ENCODE measurements at regions not wholly inside any gene's neighbourhood (a gene's known extent, or its start where the extent isn't known, plus 50 kb on each side); places are given as distances from the start of the nearest gene placed in this dataset.

DNA sequence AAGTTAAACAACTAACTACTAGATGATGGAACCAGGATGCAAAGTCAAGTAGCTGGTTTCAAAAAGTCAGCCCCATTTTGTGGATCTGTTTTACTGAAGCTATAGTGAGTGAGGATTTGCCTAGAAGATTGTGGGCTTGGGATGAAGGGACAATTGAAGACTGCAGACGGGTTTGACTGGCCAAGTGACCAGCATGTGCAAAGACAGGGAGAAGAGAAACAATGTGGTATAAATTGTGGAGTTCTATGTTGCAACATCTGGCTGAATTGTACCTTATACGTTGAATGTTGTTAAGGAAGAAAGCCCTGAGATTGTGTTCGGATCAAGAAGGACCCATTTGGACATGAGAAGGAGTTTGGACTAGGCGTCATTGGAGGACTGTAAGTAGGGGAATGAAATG lies 101.8 kb downstream of the MAT2B start (continued):
- no peak for TF ChIP-seq ZBTB33 (CRISPR knock-in tag; IDR thresholded peaks at IDR 0.05)
- no peak for TF ChIP-seq IKZF5 (CRISPR knock-in tag; IDR thresholded peaks at IDR 0.05)
- TF ChIP-seq ZBTB44 (CRISPR knock-in tag; IDR thresholded peaks at IDR 0.05): no peak
- no peak for TF ChIP-seq ZNF530 (CRISPR knock-in tag; IDR thresholded peaks at IDR 0.05; ENCODE audit: low read depth)
- no peak for TF ChIP-seq ZNF781 (CRISPR knock-in tag; IDR thresholded peaks at IDR 0.05; ENCODE audit: borderline replicate concordance, not compliant biosample characterization)
- TF ChIP-seq ARNT2 (CRISPR knock-in tag; IDR thresholded peaks at IDR 0.05; ENCODE audit: low read depth): no peak
- TF ChIP-seq ZNF567 (CRISPR knock-in tag; IDR thresholded peaks at IDR 0.05; ENCODE audit: borderline replicate concordance): no peak

DNA sequence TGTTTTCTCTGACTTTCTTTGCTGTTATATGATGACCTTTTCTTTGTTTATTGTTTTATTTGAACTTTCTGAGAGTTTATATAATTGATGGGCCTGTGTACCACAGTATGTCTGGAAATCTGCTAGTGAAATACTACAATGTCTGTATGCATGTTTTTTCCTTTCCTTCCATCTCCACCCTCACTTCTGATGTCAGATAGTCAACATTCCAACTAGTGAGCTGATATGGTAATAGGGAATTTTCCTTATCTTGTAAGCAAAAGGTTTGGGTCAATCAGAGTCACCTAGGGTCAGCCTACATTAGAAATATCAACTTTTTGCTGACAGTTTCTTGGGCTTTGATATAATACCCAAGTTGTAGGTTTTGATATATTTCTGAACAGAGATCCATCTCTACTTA lies 103.2 kb downstream of the MAT2B start:
- DNase-seq (ENCODE audit: low spot score) (no peak), FAIRE-seq (no peak), ATAC-seq (no peak)
- no peaks in the 10 kb centered on the region for H3K4me1 ChIP-seq (ENCODE audit: insufficient read depth, low read length)
- H3K4me3 ChIP-seq (replicated peaks in 1 of 3; ENCODE audit: insufficient read depth in 1 of 3, low read depth in 2 of 3, low read length in 3 of 3): no peak overlapping the region
- H3K9ac ChIP-seq (ENCODE audit: insufficient read depth, low read depth, low read length): no peak overlapping the region
- no peaks in the 10 kb centered on the region for H3K36me3 ChIP-seq (replicated peaks in 1 of 2; ENCODE audit: control insufficient read depth in 1 of 2, insufficient read depth in 2 of 2, low read length in 2 of 2)
- POLR2A ChIA-PET: no interaction called here
- no peaks in the 10 kb centered on the region for H3K9me3 ChIP-seq (ENCODE audit: low read length)
- H3K4me2 ChIP-seq (ENCODE audit: low read depth, low read length): no peak overlapping the region
- no peaks in the 10 kb centered on the region for H3K79me2 ChIP-seq (ENCODE audit: insufficient read depth, low read length)
- H3K27me3 ChIP-seq (ENCODE audit: control insufficient read depth in 1 of 2, insufficient read depth in 2 of 2, low read length in 2 of 2): no peaks in the 10 kb centered on the region
- BruUV-seq (replicated peaks): no TSS peak
- no peak overlapping the region for H2AFZ ChIP-seq (ENCODE audit: low read length)
- intact Hi-C loops (cut with micrococcal nuclease; ENCODE audit: unreplicated experiment) (no loop called here), in situ Hi-C loops (cut with HindIII; ENCODE audit: extremely low pct_ligation_motif_present, low pct_unique_long_range_greater_than_20kb) (no loop called here)
- CTCF ChIA-PET (ENCODE audit: low intra/inter-chr PET ratio, low total read pairs): no interaction called here
- no peaks in the 10 kb centered on the region for H4K20me1 ChIP-seq (ENCODE audit: insufficient read depth, low read length)
- no peak overlapping the region for H3K27ac ChIP-seq (ENCODE audit: extremely low read length, insufficient read depth, low read length)
- TF ChIP-seq, protein P1, sequence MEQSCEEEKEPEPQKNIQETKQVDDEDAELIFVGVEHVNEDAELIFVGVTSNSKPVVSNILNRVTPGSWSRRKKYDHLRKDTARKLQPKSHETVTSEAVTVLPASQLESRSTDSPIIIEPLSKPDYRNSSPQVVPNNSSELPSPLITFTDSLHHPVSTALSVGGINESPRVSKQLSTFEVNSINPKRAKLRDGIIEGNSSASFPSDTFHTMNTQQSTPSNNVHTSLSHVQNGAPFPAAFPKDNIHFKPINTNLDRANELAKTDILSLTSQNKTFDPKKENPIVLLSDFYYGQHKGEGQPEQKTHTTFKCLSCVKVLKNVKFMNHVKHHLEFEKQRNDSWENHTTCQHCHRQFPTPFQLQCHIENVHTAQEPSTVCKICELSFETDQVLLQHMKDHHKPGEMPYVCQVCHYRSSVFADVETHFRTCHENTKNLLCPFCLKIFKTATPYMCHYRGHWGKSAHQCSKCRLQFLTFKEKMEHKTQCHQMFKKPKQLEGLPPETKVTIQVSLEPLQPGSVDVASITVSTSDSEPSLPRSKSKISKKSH (CRISPR knock-in tag; IDR thresholded peaks at IDR 0.05; ENCODE audit: borderline replicate concordance): no peak
- TF ChIP-seq ZNF646 (CRISPR knock-in tag; IDR thresholded peaks at IDR 0.05) (no peak), ZNF235 (CRISPR knock-in tag; IDR thresholded peaks at IDR 0.05; ENCODE audit: borderline replicate concordance) (no peak)
